HUES48 (cell line): ENCODE measurements at regions not wholly inside any gene's neighbourhood (a gene's known extent, or its start where the extent isn't known, plus 50 kb on each side); places are given as distances from the start of the nearest gene placed in this dataset.

Experiments used
- H3K27ac ChIP-seq: one replicate; pipeline ENCODE4 v1.7.0; 2013; ENCODE audit warnings: low read depth, low read length, inconsistent platforms
- H3K27me3 ChIP-seq: 2 replicates; pipeline ENCODE4 v1.6.1; 2013; ENCODE audit warnings: mild to moderate bottlenecking, low read length; ENCODE audit not compliant: control insufficient read depth, insufficient read depth
- H3K36me3 ChIP-seq: 2 replicates; pipeline ENCODE4 v1.6.1; 2013; ENCODE audit warnings: low read length; ENCODE audit not compliant: control insufficient read depth, insufficient read depth
- H3K4me1 ChIP-seq: 2 replicates; pipeline ENCODE4 v1.6.1; 2013; ENCODE audit warnings: mild to moderate bottlenecking, low read length; ENCODE audit not compliant: control insufficient read depth, insufficient read depth
- H3K4me3 ChIP-seq: 2 replicates; pipeline ENCODE4 v1.5.1; 2013; ENCODE audit warnings: mild to moderate bottlenecking, low read depth, low read length
- H3K9ac ChIP-seq: 2 replicates; pipeline ENCODE4 v1.6.1; 2013; ENCODE audit warnings: mild to moderate bottlenecking, low read depth, low read length, moderate library complexity
- H3K9me3 ChIP-seq: 2 replicates; pipeline ENCODE4 v1.6.1; 2013; ENCODE audit warnings: low read length; ENCODE audit not compliant: control insufficient read depth, insufficient read depth

- Histone ChIP-seq H3K36me3 (no peaks in the 10 kb centered on the region), H3K4me3 (no peak overlapping the region), H3K27ac (no peak overlapping the region)
These were observed 657.3 kb upstream of the KCNMB2 start for GRCh38 chr3:177878957-177879356.

GRCh38 chr3:177881351-177881750 is 654.9 kb upstream of the KCNMB2 start:
- Histone ChIP-seq H3K4me3 (no peak overlapping the region), H3K9me3 (no peaks in the 10 kb centered on the region), H3K9ac (no peak overlapping the region), H3K27me3 (no peaks in the 10 kb centered on the region), H3K27ac (no peak overlapping the region), H3K36me3 (no peaks in the 10 kb centered on the region), H3K4me1 (no peaks in the 10 kb centered on the region)

More at GRCh38 chr3:177878957-177879356, 657.3 kb upstream of the KCNMB2 start:
- Histone ChIP-seq H3K9ac (no peak overlapping the region), H3K27me3 (no peaks in the 10 kb centered on the region), H3K9me3 (no peaks in the 10 kb centered on the region), H3K4me1 (no peaks in the 10 kb centered on the region)

- Histone ChIP-seq H3K4me3 (no peak overlapping the region), H3K27me3 (no peaks in the 10 kb centered on the region), H3K9me3 (no peaks in the 10 kb centered on the region), H3K4me1 (no peaks in the 10 kb centered on the region), H3K9ac (no peak overlapping the region), H3K36me3 (no peaks in the 10 kb centered on the region), H3K27ac (no peak overlapping the region)
These were observed 654.0 kb upstream of the KCNMB2 start for GRCh38 chr3:177882124-177882648.

GRCh38 chr3:177883091-177883490 is 653.1 kb upstream of the KCNMB2 start:
- H3K36me3 ChIP-seq: no peaks in the 10 kb centered on the region
- no peak overlapping the region for H3K4me3 ChIP-seq
- no peaks in the 10 kb centered on the region for H3K27me3 ChIP-seq
- no peak overlapping the region for H3K9ac ChIP-seq
- no peaks in the 10 kb centered on the region for H3K9me3 ChIP-seq
- H3K27ac ChIP-seq: no peak overlapping the region
- no peaks in the 10 kb centered on the region for H3K4me1 ChIP-seq

- Histone ChIP-seq H3K36me3 (no peaks in the 10 kb centered on the region), H3K4me3 (no peak overlapping the region), H3K4me1 (no peaks in the 10 kb centered on the region), H3K27ac (no peak overlapping the region), H3K9me3 (no peaks in the 10 kb centered on the region), H3K27me3 (no peaks in the 10 kb centered on the region), H3K9ac (no peak overlapping the region)
These were observed 652.3 kb upstream of the KCNMB2 start for GRCh38 chr3:177883957-177884356.

GRCh38 chr3:177885063-177885462 is 651.2 kb upstream of the KCNMB2 start:
- Histone ChIP-seq H3K36me3 (no peaks in the 10 kb centered on the region), H3K9ac (no peak overlapping the region), H3K27me3 (no peaks in the 10 kb centered on the region), H3K9me3 (no peaks in the 10 kb centered on the region), H3K27ac (no peak overlapping the region), H3K4me1 (no peaks in the 10 kb centered on the region), H3K4me3 (no peak overlapping the region)

- Histone ChIP-seq H3K9me3 (no peaks in the 10 kb centered on the region), H3K36me3 (no peaks in the 10 kb centered on the region), H3K4me3 (no peak overlapping the region), H3K27ac (no peak overlapping the region), H3K4me1 (no peaks in the 10 kb centered on the region), H3K27me3 (no peaks in the 10 kb centered on the region), H3K9ac (no peak overlapping the region)
These were observed 649.7 kb upstream of the KCNMB2 start for GRCh38 chr3:177886501-177886900.

GRCh38 chr3:177887475-177887874 is 648.8 kb upstream of the KCNMB2 start:
- Histone ChIP-seq H3K36me3 (no peaks in the 10 kb centered on the region), H3K9me3 (no peaks in the 10 kb centered on the region), H3K27ac (no peak overlapping the region), H3K4me3 (no peak overlapping the region), H3K9ac (no peak overlapping the region), H3K4me1 (no peaks in the 10 kb centered on the region), H3K27me3 (no peaks in the 10 kb centered on the region)

GRCh38 chr3:177889161-177889560 is 647.1 kb upstream of the KCNMB2 start:
- no peak overlapping the region for H3K27ac ChIP-seq
- no peaks in the 10 kb centered on the region for H3K9me3 ChIP-seq
- no peaks in the 10 kb centered on the region for H3K27me3 ChIP-seq
- no peak overlapping the region for H3K9ac ChIP-seq
- no peaks in the 10 kb centered on the region for H3K4me1 ChIP-seq
- H3K4me3 ChIP-seq: no peak overlapping the region
- no peaks in the 10 kb centered on the region for H3K36me3 ChIP-seq

GRCh38 chr3:177889652-177890358 is 646.4 kb upstream of the KCNMB2 start:
- no peak overlapping the region for H3K9ac ChIP-seq
- no peak overlapping the region for H3K4me3 ChIP-seq
- H3K9me3 ChIP-seq: no peaks in the 10 kb centered on the region
- no peak overlapping the region for H3K27ac ChIP-seq
- no peaks in the 10 kb centered on the region for H3K36me3 ChIP-seq
- H3K4me1 ChIP-seq: no peaks in the 10 kb centered on the region
- no peaks in the 10 kb centered on the region for H3K27me3 ChIP-seq

- no peaks in the 10 kb centered on the region for H3K27me3 ChIP-seq
- H3K4me3 ChIP-seq: no peak overlapping the region
- H3K27ac ChIP-seq: no peak overlapping the region
- no peaks in the 10 kb centered on the region for H3K4me1 ChIP-seq
- no peak overlapping the region for H3K9ac ChIP-seq
- no peaks in the 10 kb centered on the region for H3K9me3 ChIP-seq
- no peaks in the 10 kb centered on the region for H3K36me3 ChIP-seq
These were observed 645.9 kb upstream of the KCNMB2 start for GRCh38 chr3:177890359-177890683.
